ENCODE measurements at regions not wholly inside any gene's neighbourhood (a gene's known extent, or its start where the extent isn't known, plus 50 kb on each side); places are given as distances from the start of the nearest gene placed in this dataset.

GRCh38 chr12:28027328-28027727 lies 54.8 kb upstream of the PTHLH start:
- TF ChIP-seq POLR2AphosphoS5 (IDR thresholded peaks at IDR 0.05; ENCODE audit: low read depth, low read length) (no peak), POLR2A (IDR thresholded peaks at IDR 0.05; ENCODE audit: low read depth, low read length) (no peak)
